ENCODE measurements at regions not wholly inside any gene's neighbourhood (a gene's known extent, or its start where the extent isn't known, plus 50 kb on each side); places are given as distances from the start of the nearest gene placed in this dataset.

DNA sequence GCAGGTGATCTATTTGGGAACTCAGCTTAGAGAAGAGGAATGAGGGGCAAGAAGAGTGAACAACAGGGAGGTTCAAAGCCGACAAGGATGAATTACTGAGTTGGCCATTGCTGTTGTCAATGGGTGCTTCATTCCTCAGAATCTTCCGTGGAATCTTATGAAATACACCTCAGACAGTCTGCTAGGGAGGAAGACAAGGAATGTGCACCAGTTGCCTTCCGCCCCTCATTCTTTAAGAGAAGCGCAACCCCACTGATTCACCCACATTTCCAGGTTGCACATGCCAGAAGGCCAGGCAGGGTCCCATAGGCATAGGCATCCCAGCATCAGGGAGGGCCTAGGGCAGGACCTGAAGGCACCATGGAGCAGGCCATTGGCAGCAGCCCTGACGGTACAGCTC is 127.5 kb upstream of the TNFAIP3 start:
- TF ChIP-seq CTCF (IDR thresholded peaks at IDR 0.05): no peak
- no peak for TF ChIP-seq POLR2A (IDR thresholded peaks at IDR 0.05)
